ENCODE measurements at regions not wholly inside any gene's neighbourhood (a gene's known extent, or its start where the extent isn't known, plus 50 kb on each side); places are given as distances from the start of the nearest gene placed in this dataset.
"Not testable (repeated sequence)": the region's sequence is repeated elsewhere in the genome, so short reads cannot be mapped to it uniquely, and the experiment has no call there.

- Histone ChIP-seq H3K9me3 (ENCODE audit: control insufficient read depth, low read length) (no peaks in the 10 kb centered on the region), H3K4me3 (ENCODE audit: low read length) (no peak overlapping the region), H3K36me3 (ENCODE audit: control insufficient read depth, insufficient read depth, low read length, severe bottlenecking) (no peaks in the 10 kb centered on the region), H3K27me3 (replicated peaks; ENCODE audit: control insufficient read depth, insufficient read depth, low read length) (no peaks in the 10 kb centered on the region), H3K4me1 (ENCODE audit: control insufficient read depth, insufficient read depth, low read length) (no peaks in the 10 kb centered on the region), H3K9ac (ENCODE audit: low read length) (no peak overlapping the region)
- DNase-seq (ENCODE audit: low read depth) = no peak
Measured at GRCh38 chr21:22356663-22357062, 1358.5 kb downstream of the NCAM2 start.

GRCh38 chr21:22359599-22359998 is 1361.4 kb downstream of the NCAM2 start:
- not testable (repeated sequence) for H3K4me3 ChIP-seq (ENCODE audit: low read length); DNase-seq (ENCODE audit: low read depth); H3K27me3 ChIP-seq (replicated peaks; ENCODE audit: control insufficient read depth, insufficient read depth, low read length); H3K9me3 ChIP-seq (ENCODE audit: control insufficient read depth, low read length); H3K4me1 ChIP-seq (ENCODE audit: control insufficient read depth, insufficient read depth, low read length); H3K9ac ChIP-seq (ENCODE audit: low read length); H3K36me3 ChIP-seq (ENCODE audit: control insufficient read depth, insufficient read depth, low read length, severe bottlenecking)

- no peak for DNase-seq (ENCODE audit: low read depth)
- H3K9me3 ChIP-seq (ENCODE audit: control insufficient read depth, low read length) = no peaks in the 10 kb centered on the region
- H3K27me3 ChIP-seq (replicated peaks; ENCODE audit: control insufficient read depth, insufficient read depth, low read length) = no peaks in the 10 kb centered on the region
- H3K4me3 ChIP-seq (ENCODE audit: low read length) = no peak overlapping the region
- H3K36me3 ChIP-seq (ENCODE audit: control insufficient read depth, insufficient read depth, low read length, severe bottlenecking) = no peaks in the 10 kb centered on the region
- H3K4me1 ChIP-seq (ENCODE audit: control insufficient read depth, insufficient read depth, low read length) = no peaks in the 10 kb centered on the region
- H3K9ac ChIP-seq (ENCODE audit: low read length) = no peak overlapping the region
Measured at GRCh38 chr21:22363504-22363903, 1365.3 kb downstream of the NCAM2 start.

- Histone ChIP-seq H3K27me3 (replicated peaks; ENCODE audit: control insufficient read depth, insufficient read depth, low read length) (no peaks in the 10 kb centered on the region), H3K4me3 (ENCODE audit: low read length) (no peak overlapping the region), H3K4me1 (ENCODE audit: control insufficient read depth, insufficient read depth, low read length) (no peaks in the 10 kb centered on the region), H3K9me3 (ENCODE audit: control insufficient read depth, low read length) (no peaks in the 10 kb centered on the region), H3K36me3 (ENCODE audit: control insufficient read depth, insufficient read depth, low read length, severe bottlenecking) (no peaks in the 10 kb centered on the region), H3K9ac (ENCODE audit: low read length) (no peak overlapping the region)
- DNase-seq (ENCODE audit: low read depth) = no peak
Measured at GRCh38 chr21:22364163-22364562, 1366.0 kb downstream of the NCAM2 start.

GRCh38 chr21:22374218-22374969 is 1376.2 kb downstream of the NCAM2 start:
- DNase-seq (ENCODE audit: low read depth) = no peak
- peaks cover 4% of the 10 kb centered on the region for H3K9me3 ChIP-seq (ENCODE audit: control insufficient read depth, low read length)
- no peaks in the 10 kb centered on the region for H3K27me3 ChIP-seq (replicated peaks; ENCODE audit: control insufficient read depth, insufficient read depth, low read length)
- no peaks in the 10 kb centered on the region for H3K36me3 ChIP-seq (ENCODE audit: control insufficient read depth, insufficient read depth, low read length, severe bottlenecking)
- H3K4me1 ChIP-seq (ENCODE audit: control insufficient read depth, insufficient read depth, low read length) = no peaks in the 10 kb centered on the region
- H3K9ac ChIP-seq (ENCODE audit: low read length) = no peak overlapping the region
- H3K4me3 ChIP-seq (ENCODE audit: low read length) = no peak overlapping the region

GRCh38 chr21:22377795-22378194 is 1379.6 kb downstream of the NCAM2 start:
- not testable (repeated sequence) for H3K9me3 ChIP-seq (ENCODE audit: control insufficient read depth, low read length); H3K36me3 ChIP-seq (ENCODE audit: control insufficient read depth, insufficient read depth, low read length, severe bottlenecking); DNase-seq (ENCODE audit: low read depth); H3K27me3 ChIP-seq (replicated peaks; ENCODE audit: control insufficient read depth, insufficient read depth, low read length); H3K9ac ChIP-seq (ENCODE audit: low read length); H3K4me3 ChIP-seq (ENCODE audit: low read length); H3K4me1 ChIP-seq (ENCODE audit: control insufficient read depth, insufficient read depth, low read length)

GRCh38 chr21:22393324-22393723 is 1395.1 kb downstream of the NCAM2 start:
- H3K4me1 ChIP-seq (ENCODE audit: control insufficient read depth, insufficient read depth, low read length) = no peaks in the 10 kb centered on the region
- no peaks in the 10 kb centered on the region for H3K27me3 ChIP-seq (replicated peaks; ENCODE audit: control insufficient read depth, insufficient read depth, low read length)
- no peak for DNase-seq (ENCODE audit: low read depth)
- H3K9ac ChIP-seq (ENCODE audit: low read length) = no peak overlapping the region
- no peak overlapping the region for H3K4me3 ChIP-seq (ENCODE audit: low read length)
- H3K36me3 ChIP-seq (ENCODE audit: control insufficient read depth, insufficient read depth, low read length, severe bottlenecking) = no peaks in the 10 kb centered on the region
- H3K9me3 ChIP-seq (ENCODE audit: control insufficient read depth, low read length) = no peaks in the 10 kb centered on the region

GRCh38 chr21:22395965-22396364 is 1397.8 kb downstream of the NCAM2 start:
- no peak overlapping the region for H3K4me3 ChIP-seq (ENCODE audit: low read length)
- no peaks in the 10 kb centered on the region for H3K4me1 ChIP-seq (ENCODE audit: control insufficient read depth, insufficient read depth, low read length)
- H3K9me3 ChIP-seq (ENCODE audit: control insufficient read depth, low read length) = no peaks in the 10 kb centered on the region
- no peak for DNase-seq (ENCODE audit: low read depth)
- no peaks in the 10 kb centered on the region for H3K36me3 ChIP-seq (ENCODE audit: control insufficient read depth, insufficient read depth, low read length, severe bottlenecking)
- no peak overlapping the region for H3K9ac ChIP-seq (ENCODE audit: low read length)
- H3K27me3 ChIP-seq (replicated peaks; ENCODE audit: control insufficient read depth, insufficient read depth, low read length) = no peaks in the 10 kb centered on the region

- Histone ChIP-seq H3K9ac (ENCODE audit: low read length) (no peak overlapping the region), H3K4me1 (ENCODE audit: control insufficient read depth, insufficient read depth, low read length) (no peaks in the 10 kb centered on the region), H3K9me3 (ENCODE audit: control insufficient read depth, low read length) (no peaks in the 10 kb centered on the region), H3K4me3 (ENCODE audit: low read length) (no peak overlapping the region), H3K27me3 (replicated peaks; ENCODE audit: control insufficient read depth, insufficient read depth, low read length) (no peaks in the 10 kb centered on the region), H3K36me3 (ENCODE audit: control insufficient read depth, insufficient read depth, low read length, severe bottlenecking) (no peaks in the 10 kb centered on the region)
- no peak for DNase-seq (ENCODE audit: low read depth)
Measured at GRCh38 chr21:22399681-22400514, 1401.7 kb downstream of the NCAM2 start.

- H3K4me3 ChIP-seq (ENCODE audit: low read length) = no peak overlapping the region
- H3K36me3 ChIP-seq (ENCODE audit: control insufficient read depth, insufficient read depth, low read length, severe bottlenecking) = no peaks in the 10 kb centered on the region
- DNase-seq (ENCODE audit: low read depth) = no peak
- no peaks in the 10 kb centered on the region for H3K9me3 ChIP-seq (ENCODE audit: control insufficient read depth, low read length)
- H3K27me3 ChIP-seq (replicated peaks; ENCODE audit: control insufficient read depth, insufficient read depth, low read length) = no peaks in the 10 kb centered on the region
- no peaks in the 10 kb centered on the region for H3K4me1 ChIP-seq (ENCODE audit: control insufficient read depth, insufficient read depth, low read length)
- H3K9ac ChIP-seq (ENCODE audit: low read length) = no peak overlapping the region
Measured at GRCh38 chr21:22409571-22409970, 1411.4 kb downstream of the NCAM2 start.

- H3K9ac ChIP-seq (ENCODE audit: low read length) = no peak overlapping the region
- H3K4me3 ChIP-seq (ENCODE audit: low read length) = no peak overlapping the region
- H3K36me3 ChIP-seq (ENCODE audit: control insufficient read depth, insufficient read depth, low read length, severe bottlenecking) = no peaks in the 10 kb centered on the region
- H3K4me1 ChIP-seq (ENCODE audit: control insufficient read depth, insufficient read depth, low read length) = no peaks in the 10 kb centered on the region
- no peaks in the 10 kb centered on the region for H3K9me3 ChIP-seq (ENCODE audit: control insufficient read depth, low read length)
- H3K27me3 ChIP-seq (replicated peaks; ENCODE audit: control insufficient read depth, insufficient read depth, low read length) = no peaks in the 10 kb centered on the region
- DNase-seq (ENCODE audit: low read depth) = no peak
Measured at GRCh38 chr21:22416555-22416954, 1418.3 kb downstream of the NCAM2 start.
